Omental fat pad (tissue), 3 donors: ENCODE measurements at regions not wholly inside any gene's neighbourhood (a gene's known extent, or its start where the extent isn't known, plus 50 kb on each side); places are given as distances from the start of the nearest gene placed in this dataset.

Experiments used
- ATAC-seq: fragments of 150-250 bp; one replicate; pipeline ENCODE4 v1.9.1; 2016; ENCODE audit warnings: mild to moderate bottlenecking, moderate library complexity; ENCODE audit not compliant: low FRiP score
- DNase-seq: peaks from one replicate; pipeline ENCODE4 v3.0.0-alpha.2; 2019; ENCODE audit warnings: low spot score
- TF ChIP-seq, protein P1 (sequence below), 3 donors: fragments of 450-650 bp; IDR thresholded peaks; one replicate each; pipeline ENCODE4 v1.5.1; 2016 to 2017; ENCODE audit warnings: antibody characterized with exemption in 3 of 3, mild to moderate bottlenecking in 3 of 3, moderate library complexity in 2 of 3

GRCh38 chr7:52283335-52283734 lies 752.1 kb upstream of the POM121L12 start:
- TF ChIP-seq, protein P1, sequence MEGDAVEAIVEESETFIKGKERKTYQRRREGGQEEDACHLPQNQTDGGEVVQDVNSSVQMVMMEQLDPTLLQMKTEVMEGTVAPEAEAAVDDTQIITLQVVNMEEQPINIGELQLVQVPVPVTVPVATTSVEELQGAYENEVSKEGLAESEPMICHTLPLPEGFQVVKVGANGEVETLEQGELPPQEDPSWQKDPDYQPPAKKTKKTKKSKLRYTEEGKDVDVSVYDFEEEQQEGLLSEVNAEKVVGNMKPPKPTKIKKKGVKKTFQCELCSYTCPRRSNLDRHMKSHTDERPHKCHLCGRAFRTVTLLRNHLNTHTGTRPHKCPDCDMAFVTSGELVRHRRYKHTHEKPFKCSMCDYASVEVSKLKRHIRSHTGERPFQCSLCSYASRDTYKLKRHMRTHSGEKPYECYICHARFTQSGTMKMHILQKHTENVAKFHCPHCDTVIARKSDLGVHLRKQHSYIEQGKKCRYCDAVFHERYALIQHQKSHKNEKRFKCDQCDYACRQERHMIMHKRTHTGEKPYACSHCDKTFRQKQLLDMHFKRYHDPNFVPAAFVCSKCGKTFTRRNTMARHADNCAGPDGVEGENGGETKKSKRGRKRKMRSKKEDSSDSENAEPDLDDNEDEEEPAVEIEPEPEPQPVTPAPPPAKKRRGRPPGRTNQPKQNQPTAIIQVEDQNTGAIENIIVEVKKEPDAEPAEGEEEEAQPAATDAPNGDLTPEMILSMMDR (IDR thresholded peaks at IDR 0.05), result no peak
- DNase-seq (no peak), ATAC-seq (no peak)

GRCh38 chr7:52273685-52274610 lies 761.5 kb upstream of the POM121L12 start:
- no peak for ATAC-seq
- DNase-seq, result no peak
- TF ChIP-seq, protein P1 (IDR thresholded peaks at IDR 0.05), result no peak

DNA sequence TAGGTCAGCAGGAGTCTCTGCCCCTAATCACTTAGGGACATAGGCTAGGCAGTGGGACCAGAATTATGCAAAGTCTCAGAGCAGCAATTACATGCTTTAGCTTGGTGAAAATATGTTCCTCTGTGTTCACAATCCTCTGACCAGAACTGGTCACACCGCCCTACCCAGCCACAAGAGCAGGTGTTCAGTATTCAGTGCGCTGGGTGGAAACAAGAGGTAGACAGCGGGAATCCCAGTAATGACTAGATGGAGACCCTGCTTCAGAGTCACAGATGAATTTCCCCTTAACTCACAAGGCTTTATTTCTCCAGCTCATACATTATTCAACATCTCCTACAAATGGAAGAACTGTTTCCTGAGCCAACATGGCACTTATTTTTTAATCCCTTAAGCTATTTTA lies 763.7 kb upstream of the POM121L12 start:
- ATAC-seq (no peak), DNase-seq (no peak)
- TF ChIP-seq, protein P1 (IDR thresholded peaks at IDR 0.05), result no peak

DNA sequence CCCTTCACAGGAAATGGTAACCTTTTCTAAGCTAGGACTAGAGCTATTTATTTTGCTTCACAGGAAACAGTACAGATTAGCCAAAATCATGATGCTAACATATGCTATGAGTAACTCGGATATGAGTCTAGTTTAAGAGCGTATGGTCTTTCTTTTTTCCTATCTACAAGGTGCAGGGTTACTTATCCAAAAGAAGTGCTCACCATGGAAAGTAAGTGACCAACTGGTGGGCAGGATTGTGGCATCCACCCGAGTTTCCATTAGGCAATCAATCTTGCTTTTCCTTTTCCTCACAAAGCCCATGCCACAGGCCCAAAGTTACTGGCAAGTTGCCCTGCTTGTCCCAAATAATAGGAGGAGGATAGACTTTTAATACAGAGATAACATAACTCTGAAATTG lies 765.1 kb upstream of the POM121L12 start:
- DNase-seq, result no peak
- ATAC-seq, result no peak
- TF ChIP-seq, protein P1 (IDR thresholded peaks at IDR 0.05), result no peak

DNA sequence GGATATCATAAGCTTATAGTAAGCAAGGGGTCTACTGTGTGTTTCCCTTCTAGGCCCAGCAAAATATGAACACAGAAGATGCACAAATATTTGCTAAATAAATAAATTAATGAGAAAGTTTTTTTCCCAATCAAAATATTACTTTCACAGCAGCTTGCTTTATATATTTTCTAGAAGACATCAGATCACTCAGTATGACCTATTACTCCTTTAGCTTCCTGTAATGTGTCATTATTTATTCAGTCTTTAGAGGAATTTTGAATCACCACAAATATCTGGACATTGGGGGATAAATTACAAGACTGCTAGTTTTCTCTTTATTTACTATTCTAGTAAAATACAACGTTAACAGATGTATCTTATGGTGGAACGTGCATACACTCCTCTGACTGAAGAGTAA lies 765.8 kb upstream of the POM121L12 start:
- TF ChIP-seq, protein P1 (IDR thresholded peaks at IDR 0.05), result no peak
- DNase-seq, result no peak
- no peak for ATAC-seq

GRCh38 chr7:52261057-52261456 lies 774.4 kb upstream of the POM121L12 start:
- ATAC-seq (no peak), DNase-seq (no peak)
- TF ChIP-seq, protein P1 (IDR thresholded peaks at IDR 0.05), result no peak
